GM12878 (cell line): ENCODE measurements at regions not wholly inside any gene's neighbourhood (a gene's known extent, or its start where the extent isn't known, plus 50 kb on each side); places are given as distances from the start of the nearest gene placed in this dataset.
A peak's percentile ranks its signal among the peaks of the same experiment; 100 is the strongest.

Source experiments
- ATAC-seq: fragments of 200-7000 bp; cut with Tn5 transposase; 3 replicates; pipeline ENCODE4 v1.9.1; 2020; ENCODE audit warnings: mild to moderate bottlenecking, moderate library complexity
- BruUV-seq: library from RNA; stranded (reverse); fragments of 400-500 nt; replicated peaks from 2 replicates; lab custom pipeline; 2021; lab: Mats Ljungman, UMichigan
- CTCF ChIA-PET: fragments of 300-600 bp; sonication (Branson Sonifier 250); formaldehyde crosslinking; extraction: SDS; loops from one replicate; lab custom pipeline; 2021; ENCODE audit warnings: inconsistent platforms; lab: Yijun Ruan, JAX
- POLR2A ChIA-PET: fragments of 350-600 bp; formaldehyde crosslinking; extraction: SDS; loops from one replicate; lab custom pipeline; 2021; ENCODE audit warnings: inconsistent platforms; lab: Charles Lee
- RAD21 ChIA-PET: fragments of 300-600 bp; sonication (Branson Sonifier 250); formaldehyde crosslinking; loops from one replicate; lab custom pipeline; 2023; ENCODE audit warnings: antibody characterized with exemption; ENCODE audit not compliant: unreplicated experiment; lab: Charles Lee
- SMC1A ChIA-PET: fragments of 300-600 bp; sonication (Branson Sonifier 250); formaldehyde crosslinking; loops from one replicate; lab custom pipeline; 2023; ENCODE audit not compliant: unreplicated experiment, uncharacterized antibody; lab: Charles Lee
- DNase-seq: peaks from one replicate; pipeline ENCODE4 v3.0.0-alpha.2; 2011; ENCODE audit warnings: low read depth, low spot score
- FAIRE-seq: peaks from 3 replicates; lab custom pipeline; 2011; peaks lifted over from hg19 to GRCh38; lab: Jason Lieb, UNC
- H2AFZ ChIP-seq: 2 replicates; pipeline ENCODE4 v1.6.0; 2011; ENCODE audit warnings: low read depth, low read length, control low read depth; ENCODE audit not compliant: control insufficient read depth
- H3K27ac ChIP-seq: 2 replicates; pipeline ENCODE4 v1.5.1; 2011; ENCODE audit warnings: control low read depth; ENCODE audit not compliant: control insufficient read depth, insufficient read depth
- H3K27me3 ChIP-seq, 2 experiments: replicated peaks in 1 of 2; 2 replicates each; pipeline versions ENCODE4 v1.6.0 to v1.6.1; 2011; ENCODE audit warnings: low read length in 1 of 2; ENCODE audit not compliant: control insufficient read depth in 2 of 2, insufficient read depth in 2 of 2
- H3K36me3 ChIP-seq, 2 experiments: 2 replicates each; pipeline ENCODE4 v1.5.1; 2011; ENCODE audit warnings: low read length in 1 of 2; ENCODE audit not compliant: control insufficient read depth in 2 of 2, insufficient read depth in 2 of 2
- H3K4me1 ChIP-seq: 2 replicates; pipeline ENCODE4 v1.6.1; 2011; ENCODE audit warnings: mild to moderate bottlenecking, low read length, moderate library complexity, mixed read lengths; ENCODE audit not compliant: control insufficient read depth, insufficient read depth
- H3K4me2 ChIP-seq: 2 replicates; pipeline ENCODE4 v1.6.0; 2011; ENCODE audit warnings: control low read depth; ENCODE audit not compliant: control insufficient read depth, insufficient read depth
- H3K4me3 ChIP-seq: fragments of 200-600 bp; sonication (generic); 2 replicates; pipeline ENCODE4 v1.5.1; 2016
- H3K79me2 ChIP-seq: 2 replicates; pipeline ENCODE4 v1.6.0; 2011; ENCODE audit warnings: low read length; ENCODE audit not compliant: control insufficient read depth, insufficient read depth
- H3K9ac ChIP-seq: 2 replicates; pipeline ENCODE4 v1.8.0; 2011; ENCODE audit warnings: low read length, control low read depth, mixed read lengths; ENCODE audit not compliant: control insufficient read depth, insufficient read depth
- H3K9me3 ChIP-seq: replicated peaks from 3 replicates; pipeline ENCODE4 v1.5.1; 2011; ENCODE audit warnings: mild to moderate bottlenecking, low read length; ENCODE audit not compliant: control insufficient read depth, insufficient read depth
- H4K20me1 ChIP-seq: 2 replicates; pipeline ENCODE4 v1.6.0; 2011; ENCODE audit not compliant: control insufficient read depth, insufficient read depth
- BHLHE40 ChIP-seq, 2 experiments: fragments of 450-650 bp in 1 of 2; IDR thresholded peaks; 2 replicates each; pipeline ENCODE4 v1.6.1; 2011 to 2017; ENCODE audit warnings: low read depth in 2 of 2, borderline replicate concordance in 1 of 2, improper control_type of control experiment in 1 of 2, low read length in 1 of 2, mild to moderate bottlenecking in 1 of 2
- WGBS: methylation state at CpG from one replicate; pipeline ENCODE4 v1.1.6; 2016; ENCODE audit warnings: low lambda C conversion rate; ENCODE audit not compliant: insufficient replicate concordance, insufficient coverage; ENCODE audit errors: missing lambda C conversion rate; 5-methylcytosine and 5-hydroxymethylcytosine counted together
- in situ Hi-C: fragments of 300-500 bp; cut with MboI; formaldehyde crosslinking; loops from 9 replicates; pipeline ENCODE4 v1.14.3; 2018; ENCODE audit warnings: mixed read lengths
- intact Hi-C: fragments of 100-400 bp; cut with micrococcal nuclease; formaldehyde crosslinking; loops from one replicate; pipeline ENCODE4 v1.14.2; 2022; ENCODE audit not compliant: unreplicated experiment
- TF ChIP-seq, protein P1 (sequence below): fragments of 150-350 bp; IDR thresholded peaks from 2 replicates; pipeline ENCODE4 v1.6.1; 2016; ENCODE audit warnings: low read depth, low read length

DNA sequence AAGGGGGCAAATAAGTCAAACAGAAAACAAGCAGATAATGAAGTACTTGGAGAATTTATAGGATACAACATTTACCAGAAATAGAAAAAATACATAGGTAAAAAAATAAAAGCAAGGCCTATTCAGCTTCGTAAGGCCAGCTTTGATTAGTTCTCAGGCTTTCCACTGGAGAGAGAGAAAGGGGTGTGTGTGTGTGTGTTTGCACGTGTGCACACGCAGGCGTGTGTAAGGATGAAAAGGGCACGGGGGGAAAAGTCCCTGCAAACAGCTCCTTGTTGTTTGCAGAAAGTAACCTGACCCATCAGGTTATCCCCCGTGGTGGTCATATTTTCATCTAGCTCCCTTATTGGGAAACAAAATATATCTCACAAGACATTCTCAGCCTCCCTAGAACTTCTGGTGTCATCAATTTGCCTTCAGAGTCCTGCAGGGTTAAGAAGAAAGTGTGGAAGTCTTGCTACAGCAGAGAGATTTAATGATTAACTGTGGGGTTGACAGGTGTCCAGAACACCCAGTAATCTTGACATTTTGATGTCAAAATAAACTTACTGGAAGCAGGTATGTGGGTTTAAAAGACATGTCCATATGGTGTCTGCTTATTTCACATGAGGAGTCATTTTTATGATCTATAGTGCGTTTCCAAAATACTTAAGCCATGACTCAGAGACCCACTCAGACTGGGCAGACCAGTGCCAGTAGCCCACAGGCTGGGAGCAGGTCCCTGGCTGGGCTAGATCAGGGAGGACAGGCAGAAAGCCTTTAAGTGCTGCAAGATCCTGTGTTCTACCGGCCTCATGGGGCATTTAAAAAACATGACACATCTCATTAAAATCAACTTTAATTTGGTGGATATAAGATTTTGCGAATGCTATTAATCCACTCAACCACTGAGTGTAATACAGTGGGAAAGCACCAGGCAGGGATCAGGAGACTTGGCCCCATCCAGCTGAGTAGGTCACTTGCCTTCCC, 487.6 kb upstream of the CAMK1G start:
- in situ Hi-C loops: no loop called here
- no peak overlapping the region for H3K27ac ChIP-seq
- FAIRE-seq (no peak), ATAC-seq (no peak), DNase-seq (no peak)
- H2AFZ ChIP-seq: no peak overlapping the region
- no peaks in the 10 kb centered on the region for H3K4me1 ChIP-seq
- 64% methylated on average over 9 of the region's 9 CpGs for WGBS
- H3K9ac ChIP-seq: no peak overlapping the region
- H3K36me3 ChIP-seq: no peaks in the 10 kb centered on the region
- ChIA-PET POLR2A (interaction anchor here (0.7 kb wide), 1 partner anchor 8 kb away, joined by 7 read pairs; no protein-coding TSS in a partner anchor), RAD21 (no interaction called here), CTCF (interaction anchor here (0.6 to 1.1 kb wide), 2 partner anchors 10 to 18 kb away, joined by 3 read pairs; no protein-coding TSS in a partner anchor), SMC1A (interaction anchor here (1.4 to 1.5 kb wide), 2 partner anchors 20 to 23 kb away, joined by 3 read pairs; no protein-coding TSS in a partner anchor)
- H3K4me2 ChIP-seq: no peak overlapping the region
- H3K9me3 ChIP-seq: no peaks in the 10 kb centered on the region; the same call in 1 of the 3 replicates
- intact Hi-C loops: no loop called here
- H3K27me3 ChIP-seq: no peaks in the 10 kb centered on the region
- TF ChIP-seq, protein P1, sequence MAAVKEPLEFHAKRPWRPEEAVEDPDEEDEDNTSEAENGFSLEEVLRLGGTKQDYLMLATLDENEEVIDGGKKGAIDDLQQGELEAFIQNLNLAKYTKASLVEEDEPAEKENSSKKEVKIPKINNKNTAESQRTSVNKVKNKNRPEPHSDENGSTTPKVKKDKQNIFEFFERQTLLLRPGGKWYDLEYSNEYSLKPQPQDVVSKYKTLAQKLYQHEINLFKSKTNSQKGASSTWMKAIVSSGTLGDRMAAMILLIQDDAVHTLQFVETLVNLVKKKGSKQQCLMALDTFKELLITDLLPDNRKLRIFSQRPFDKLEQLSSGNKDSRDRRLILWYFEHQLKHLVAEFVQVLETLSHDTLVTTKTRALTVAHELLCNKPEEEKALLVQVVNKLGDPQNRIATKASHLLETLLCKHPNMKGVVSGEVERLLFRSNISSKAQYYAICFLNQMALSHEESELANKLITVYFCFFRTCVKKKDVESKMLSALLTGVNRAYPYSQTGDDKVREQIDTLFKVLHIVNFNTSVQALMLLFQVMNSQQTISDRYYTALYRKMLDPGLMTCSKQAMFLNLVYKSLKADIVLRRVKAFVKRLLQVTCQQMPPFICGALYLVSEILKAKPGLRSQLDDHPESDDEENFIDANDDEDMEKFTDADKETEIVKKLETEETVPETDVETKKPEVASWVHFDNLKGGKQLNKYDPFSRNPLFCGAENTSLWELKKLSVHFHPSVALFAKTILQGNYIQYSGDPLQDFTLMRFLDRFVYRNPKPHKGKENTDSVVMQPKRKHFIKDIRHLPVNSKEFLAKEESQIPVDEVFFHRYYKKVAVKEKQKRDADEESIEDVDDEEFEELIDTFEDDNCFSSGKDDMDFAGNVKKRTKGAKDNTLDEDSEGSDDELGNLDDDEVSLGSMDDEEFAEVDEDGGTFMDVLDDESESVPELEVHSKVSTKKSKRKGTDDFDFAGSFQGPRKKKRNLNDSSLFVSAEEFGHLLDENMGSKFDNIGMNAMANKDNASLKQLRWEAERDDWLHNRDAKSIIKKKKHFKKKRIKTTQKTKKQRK: no peak
- TF ChIP-seq BHLHE40 (IDR thresholded peaks at IDR 0.05; ENCODE audit: borderline replicate concordance in 1 of 2, low read depth in 2 of 2, low read length in 1 of 2): peak in 1 of 2 experiments; percentile 16; a peak in 1 of 4 replicates
- H3K79me2 ChIP-seq: no peaks in the 10 kb centered on the region
- no peaks in the 10 kb centered on the region for H4K20me1 ChIP-seq
- no peak overlapping the region for H3K4me3 ChIP-seq
- no TSS peak for BruUV-seq
